ENCODE measurements at regions not wholly inside any gene's neighbourhood (a gene's known extent, or its start where the extent isn't known, plus 50 kb on each side); places are given as distances from the start of the nearest gene placed in this dataset.

GRCh38 chrX:40485102-40485826, 95.5 kb upstream of the ATP6AP2 start:
- no TSS peak for BruUV-seq (replicated peaks)

GRCh38 chrX:40484408-40485091, 96.2 kb upstream of the ATP6AP2 start:
- Histone ChIP-seq H3K4me1 (replicated peaks; ENCODE audit: insufficient read depth) (no peaks in the 10 kb centered on the region), H3K9me2 (ENCODE audit: insufficient read depth) (no peaks in the 10 kb centered on the region), H3F3A (ENCODE audit: insufficient read depth, low read depth) (no peaks in the 10 kb centered on the region), H3K27me3 (ENCODE audit: insufficient read depth, low read depth) (no peaks in the 10 kb centered on the region), H3K4me3 (no peak overlapping the region), H3K36me3 (ENCODE audit: low read depth) (no peaks in the 10 kb centered on the region), H3K4me2 (no peak overlapping the region), H2AFZ (no peak overlapping the region), H4K20me1 (ENCODE audit: insufficient read depth) (no peaks in the 10 kb centered on the region), H3K27ac (no peak overlapping the region), H3K79me2 (ENCODE audit: low read depth) (no peaks in the 10 kb centered on the region), H3K9me3 (ENCODE audit: insufficient read depth, low read depth) (no peaks in the 10 kb centered on the region)
- TF ChIP-seq EZH2 (IDR thresholded peaks at IDR 0.05; ENCODE audit: low read depth) (no peak), CTCF (conservative IDR thresholded peaks at IDR 0.05) (no peak)
- POLR2A ChIA-PET (ENCODE audit: unreplicated experiment) = no interaction called here
- CTCF ChIA-PET = no interaction called here
- no peak for DNase-seq
- BruUV-seq (replicated peaks) = no TSS peak
- intact Hi-C loops (cut with micrococcal nuclease; ENCODE audit: unreplicated experiment) = no loop called here

More at GRCh38 chrX:40485102-40485826, 95.5 kb upstream of the ATP6AP2 start:
- H3K36me3 ChIP-seq (ENCODE audit: low read depth) = no peaks in the 10 kb centered on the region
- no peak overlapping the region for H3K4me2 ChIP-seq
- DNase-seq = no peak
- no peaks in the 10 kb centered on the region for H4K20me1 ChIP-seq (ENCODE audit: insufficient read depth)
- H3K9me3 ChIP-seq (ENCODE audit: insufficient read depth, low read depth) = no peaks in the 10 kb centered on the region
- H3F3A ChIP-seq (ENCODE audit: insufficient read depth, low read depth) = no peaks in the 10 kb centered on the region
- no peak overlapping the region for H2AFZ ChIP-seq
- intact Hi-C loops (cut with micrococcal nuclease; ENCODE audit: unreplicated experiment) = no loop called here
- no peaks in the 10 kb centered on the region for H3K79me2 ChIP-seq (ENCODE audit: low read depth)
- H3K27ac ChIP-seq = no peak overlapping the region
- H3K9me2 ChIP-seq (ENCODE audit: insufficient read depth) = no peaks in the 10 kb centered on the region
- POLR2A ChIA-PET (ENCODE audit: unreplicated experiment) = no interaction called here
- H3K27me3 ChIP-seq (ENCODE audit: insufficient read depth, low read depth) = no peaks in the 10 kb centered on the region
- no peak for TF ChIP-seq CTCF (conservative IDR thresholded peaks at IDR 0.05)
- TF ChIP-seq EZH2 (IDR thresholded peaks at IDR 0.05; ENCODE audit: low read depth) = no peak
- CTCF ChIA-PET = no interaction called here
- H3K4me3 ChIP-seq = no peak overlapping the region
- H3K4me1 ChIP-seq (replicated peaks; ENCODE audit: insufficient read depth) = no peaks in the 10 kb centered on the region

DNA sequence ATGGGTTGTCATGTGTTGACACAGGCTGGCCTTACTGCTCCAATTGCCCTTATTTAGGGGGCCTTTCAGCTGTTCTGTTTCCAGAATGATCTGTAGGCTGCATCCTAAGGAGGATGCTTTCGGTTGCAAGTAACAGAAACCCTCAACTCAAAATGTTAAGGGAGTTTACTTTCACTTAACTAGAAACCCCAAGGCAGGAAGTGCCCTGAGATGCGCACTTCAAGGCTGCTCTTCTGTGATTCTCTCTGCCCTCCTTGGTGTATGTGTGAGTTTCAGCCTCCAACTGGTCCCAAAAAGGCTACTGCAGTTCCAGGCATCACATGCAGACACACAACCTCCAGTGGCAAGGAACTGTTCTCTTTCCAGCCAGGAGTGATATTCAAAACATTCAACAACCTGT, 97.3 kb upstream of the ATP6AP2 start:
- no peak for TF ChIP-seq EZH2 (IDR thresholded peaks at IDR 0.05; ENCODE audit: low read depth)
- no peak for TF ChIP-seq CTCF (conservative IDR thresholded peaks at IDR 0.05)
- DNase-seq = no peak

More for the DNA sequence above, 97.3 kb upstream of the ATP6AP2 start:
- no peaks in the 10 kb centered on the region for H3F3A ChIP-seq (ENCODE audit: insufficient read depth, low read depth)
- H2AFZ ChIP-seq = no peak overlapping the region
- no TSS peak for BruUV-seq (replicated peaks)
- intact Hi-C loops (cut with micrococcal nuclease; ENCODE audit: unreplicated experiment) = no loop called here
- H3K4me2 ChIP-seq = no peak overlapping the region
- H4K20me1 ChIP-seq (ENCODE audit: insufficient read depth) = no peaks in the 10 kb centered on the region
- POLR2A ChIA-PET (ENCODE audit: unreplicated experiment) = no interaction called here
- no peaks in the 10 kb centered on the region for H3K9me3 ChIP-seq (ENCODE audit: insufficient read depth, low read depth)
- no peaks in the 10 kb centered on the region for H3K4me1 ChIP-seq (replicated peaks; ENCODE audit: insufficient read depth)
- no peaks in the 10 kb centered on the region for H3K9me2 ChIP-seq (ENCODE audit: insufficient read depth)
- CTCF ChIA-PET = no interaction called here
- no peaks in the 10 kb centered on the region for H3K79me2 ChIP-seq (ENCODE audit: low read depth)
- no peak overlapping the region for H3K27ac ChIP-seq
- H3K36me3 ChIP-seq (ENCODE audit: low read depth) = no peaks in the 10 kb centered on the region
- no peak overlapping the region for H3K4me3 ChIP-seq
- H3K27me3 ChIP-seq (ENCODE audit: insufficient read depth, low read depth) = no peaks in the 10 kb centered on the region

Data from PC-9 (cell line).